SK-N-SH (cell line): ENCODE measurements at regions not wholly inside any gene's neighbourhood (a gene's known extent, or its start where the extent isn't known, plus 50 kb on each side); places are given as distances from the start of the nearest gene placed in this dataset.

Experiments used
- CTCF ChIP-seq: fragments of 200-600 bp; sonication (generic); IDR thresholded peaks from 2 replicates; pipeline ENCODE4 v1.6.1; 2017; ENCODE audit warnings: antibody characterized with exemption, mild to moderate bottlenecking, moderate library complexity
- EP300 ChIP-seq, 2 experiments: IDR thresholded peaks; 2 replicates each; pipeline versions ENCODE4 v1.4.0 to v1.6.1; 2012; ENCODE audit warnings: borderline replicate concordance in 1 of 2, low read depth in 1 of 2, low read length in 1 of 2
- NRF1 ChIP-seq: IDR thresholded peaks from 2 replicates; pipeline ENCODE4 v1.6.1; 2012; ENCODE audit warnings: low read depth, mild to moderate bottlenecking, low read length
- POLR2AphosphoS5 ChIP-seq: IDR thresholded peaks from 2 replicates; pipeline ENCODE4 v1.6.1; 2012; ENCODE audit warnings: low read depth, low read length
- RAD21 ChIP-seq: IDR thresholded peaks from 2 replicates; pipeline ENCODE4 v1.6.1; 2012; ENCODE audit warnings: mild to moderate bottlenecking, low read length
- ZBTB33 ChIP-seq: IDR thresholded peaks from 2 replicates; pipeline ENCODE4 v1.4.0; 2012; ENCODE audit warnings: low read depth, borderline replicate concordance

- TF ChIP-seq POLR2AphosphoS5 (no peak), NRF1 (no peak), CTCF (no peak), ZBTB33 (no peak), RAD21 (no peak), EP300 (IDR thresholded peaks at IDR 0.05; ENCODE audit: borderline replicate concordance in 1 of 2, low read depth in 1 of 2, low read length in 1 of 2) (no peak)
Observed at GRCh38 chr11:101264306-101264705, 134.7 kb upstream of the PGR start.
